ENCODE measurements at regions not wholly inside any gene's neighbourhood (a gene's known extent, or its start where the extent isn't known, plus 50 kb on each side); places are given as distances from the start of the nearest gene placed in this dataset.

DNA sequence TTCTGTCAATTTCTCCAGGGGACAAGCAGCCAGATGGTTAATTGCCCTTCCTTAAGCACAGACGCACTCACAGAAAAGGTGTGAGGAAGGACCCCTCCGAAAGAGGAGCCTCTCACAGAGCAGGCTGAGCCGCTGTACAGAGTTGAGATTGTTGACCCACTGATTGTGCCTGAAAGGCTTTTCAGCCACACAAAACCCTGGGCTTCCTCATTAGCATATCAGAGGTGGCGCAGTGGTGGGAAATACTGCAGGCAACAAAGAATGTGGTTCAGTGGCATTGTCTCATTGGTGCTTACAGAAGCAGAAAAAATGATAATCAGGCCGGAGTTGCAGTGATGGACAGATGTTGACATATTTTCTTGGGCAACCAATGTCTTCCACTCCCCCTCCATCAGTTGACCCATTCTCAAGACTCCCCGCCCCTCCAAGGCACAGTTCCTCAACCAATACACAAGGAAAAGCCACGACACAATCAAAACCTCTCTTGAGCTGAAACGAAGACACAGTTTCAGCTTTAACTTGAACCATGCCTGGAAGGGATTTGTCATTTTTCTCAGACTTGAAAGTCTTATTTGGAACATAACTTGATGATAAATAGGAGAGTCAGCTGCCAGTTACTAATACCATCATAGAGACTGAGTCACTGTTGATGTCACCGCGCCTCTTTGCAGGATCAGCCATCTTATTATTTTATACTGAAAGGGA, 53.1 kb downstream of the ATXN3L start:
- TF ChIP-seq EZH2 (IDR thresholded peaks at IDR 0.05; ENCODE audit: low read length, unreplicated experiment) (no peak), EZH2phosphoT487 (IDR thresholded peaks at IDR 0.05; ENCODE audit: borderline replicate concordance, low read length) (no peak)
- TF ChIP-seq, protein P1, sequence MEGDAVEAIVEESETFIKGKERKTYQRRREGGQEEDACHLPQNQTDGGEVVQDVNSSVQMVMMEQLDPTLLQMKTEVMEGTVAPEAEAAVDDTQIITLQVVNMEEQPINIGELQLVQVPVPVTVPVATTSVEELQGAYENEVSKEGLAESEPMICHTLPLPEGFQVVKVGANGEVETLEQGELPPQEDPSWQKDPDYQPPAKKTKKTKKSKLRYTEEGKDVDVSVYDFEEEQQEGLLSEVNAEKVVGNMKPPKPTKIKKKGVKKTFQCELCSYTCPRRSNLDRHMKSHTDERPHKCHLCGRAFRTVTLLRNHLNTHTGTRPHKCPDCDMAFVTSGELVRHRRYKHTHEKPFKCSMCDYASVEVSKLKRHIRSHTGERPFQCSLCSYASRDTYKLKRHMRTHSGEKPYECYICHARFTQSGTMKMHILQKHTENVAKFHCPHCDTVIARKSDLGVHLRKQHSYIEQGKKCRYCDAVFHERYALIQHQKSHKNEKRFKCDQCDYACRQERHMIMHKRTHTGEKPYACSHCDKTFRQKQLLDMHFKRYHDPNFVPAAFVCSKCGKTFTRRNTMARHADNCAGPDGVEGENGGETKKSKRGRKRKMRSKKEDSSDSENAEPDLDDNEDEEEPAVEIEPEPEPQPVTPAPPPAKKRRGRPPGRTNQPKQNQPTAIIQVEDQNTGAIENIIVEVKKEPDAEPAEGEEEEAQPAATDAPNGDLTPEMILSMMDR (conservative IDR thresholded peaks at IDR 0.05; ENCODE audit: low read depth, low read length) = no peak
- Histone ChIP-seq H3K79me2 (ENCODE audit: low read length) (no peaks in the 10 kb centered on the region), H3K36me3 (ENCODE audit: low read depth, low read length) (no peaks in the 10 kb centered on the region), H3K9ac (ENCODE audit: low read length) (no peak overlapping the region), H4K20me1 (ENCODE audit: low read length) (no peaks in the 10 kb centered on the region), H3K4me3 (ENCODE audit: low read length) (no peak overlapping the region), H3F3A (ENCODE audit: low read length, unreplicated experiment) (no peaks in the 10 kb centered on the region), H3K4me1 (ENCODE audit: insufficient read depth, low read length) (peaks cover 12% of the 10 kb centered on the region), H3K27ac (ENCODE audit: low read length) (no peak overlapping the region), H3K27me3 (ENCODE audit: low read length) (no peaks in the 10 kb centered on the region), H3K9me3 (ENCODE audit: low read length) (no peaks in the 10 kb centered on the region), H2AFZ (ENCODE audit: low read length) (no peak overlapping the region), H3K9me2 (replicated peaks; ENCODE audit: low read length) (no peaks in the 10 kb centered on the region), H3K4me2 (ENCODE audit: low read length) (no peak overlapping the region)
- no TSS peak for BruUV-seq (replicated peaks)
- ATAC-seq = no peak
- ChIA-PET POLR2A (ENCODE audit: unreplicated experiment) (no interaction called here), CTCF (no interaction called here)
- peak; percentile 21 for DNase-seq
- intact Hi-C loops (cut with micrococcal nuclease) = no loop called here

DNA sequence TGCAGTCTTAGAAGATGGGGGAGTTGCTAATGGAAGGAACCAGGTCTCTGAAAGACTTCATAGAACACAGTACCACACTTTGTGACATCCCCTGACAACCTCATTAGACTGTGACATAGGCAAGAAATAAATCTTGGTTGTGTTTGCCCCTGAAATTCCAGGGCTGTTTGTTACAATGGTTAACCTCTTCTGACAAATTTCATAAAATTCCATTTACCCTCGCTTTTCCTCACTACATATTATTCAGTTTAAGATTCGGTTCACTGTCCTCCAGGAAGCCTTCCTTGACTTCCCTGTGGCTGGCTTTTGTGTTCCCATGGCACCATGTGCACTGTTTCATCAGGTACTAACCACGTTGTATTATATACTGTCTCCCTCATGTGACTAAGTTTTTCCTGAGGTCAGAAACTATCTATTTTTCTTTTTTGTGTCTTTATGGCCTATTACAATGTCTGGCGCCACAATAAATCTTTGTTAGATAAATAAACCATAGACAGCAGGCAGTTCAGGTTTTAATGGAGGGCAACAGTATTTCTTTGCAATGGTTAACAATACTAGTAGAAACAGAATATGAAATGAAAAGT, 54.2 kb downstream of the ATXN3L start:
- no peak for ATAC-seq

More for the DNA sequence above, 54.2 kb downstream of the ATXN3L start:
- H3K9me2 ChIP-seq (replicated peaks; ENCODE audit: low read length) = no peaks in the 10 kb centered on the region
- intact Hi-C loops (cut with micrococcal nuclease) = no loop called here
- peaks cover 8% of the 10 kb centered on the region for H3K4me1 ChIP-seq (ENCODE audit: insufficient read depth, low read length)
- H3K79me2 ChIP-seq (ENCODE audit: low read length) = no peaks in the 10 kb centered on the region
- no peak for DNase-seq
- H3K4me3 ChIP-seq (ENCODE audit: low read length) = no peak overlapping the region
- H4K20me1 ChIP-seq (ENCODE audit: low read length) = no peaks in the 10 kb centered on the region
- H3K27me3 ChIP-seq (ENCODE audit: low read length) = no peaks in the 10 kb centered on the region
- H3K27ac ChIP-seq (ENCODE audit: low read length) = no peak overlapping the region
- no peaks in the 10 kb centered on the region for H3K36me3 ChIP-seq (ENCODE audit: low read depth, low read length)
- TF ChIP-seq EZH2 (IDR thresholded peaks at IDR 0.05; ENCODE audit: low read length, unreplicated experiment) (no peak), EZH2phosphoT487 (IDR thresholded peaks at IDR 0.05; ENCODE audit: borderline replicate concordance, low read length) (no peak)
- TF ChIP-seq, protein P1 (conservative IDR thresholded peaks at IDR 0.05; ENCODE audit: low read depth, low read length) = no peak
- H3F3A ChIP-seq (ENCODE audit: low read length, unreplicated experiment) = no peaks in the 10 kb centered on the region
- H3K9ac ChIP-seq (ENCODE audit: low read length) = no peak overlapping the region
- no TSS peak for BruUV-seq (replicated peaks)
- ChIA-PET POLR2A (ENCODE audit: unreplicated experiment) (no interaction called here), CTCF (no interaction called here)
- no peak overlapping the region for H3K4me2 ChIP-seq (ENCODE audit: low read length)
- H3K9me3 ChIP-seq (ENCODE audit: low read length) = no peaks in the 10 kb centered on the region
- H2AFZ ChIP-seq (ENCODE audit: low read length) = no peak overlapping the region

Measured in PC-3 (cell line).